ENCODE measurements at regions not wholly inside any gene's neighbourhood (a gene's known extent, or its start where the extent isn't known, plus 50 kb on each side); places are given as distances from the start of the nearest gene placed in this dataset.
"Not testable (repeated sequence)": the region's sequence is repeated elsewhere in the genome, so short reads cannot be mapped to it uniquely, and the experiment has no call there.

GRCh38 chr4:118447397-118447796, 94.6 kb upstream of the PRSS12 start:
- CTCF ChIA-PET; H3K27me3 ChIP-seq (ENCODE audit: control insufficient read depth, insufficient read depth, low read length); H3K18ac ChIP-seq (ENCODE audit: low read depth, low read length); H3K9me1 ChIP-seq (ENCODE audit: insufficient read depth, low read length); H3K23ac ChIP-seq (ENCODE audit: low read depth, low read length); H3K4ac ChIP-seq (ENCODE audit: low read depth, low read length); H4K8ac ChIP-seq (ENCODE audit: low read depth in 2 of 2, low read length in 2 of 2); DNase-seq; H2BK15ac ChIP-seq (ENCODE audit: low read depth, low read length); H4K91ac ChIP-seq (ENCODE audit: insufficient read depth, low read depth, low read length); H3K14ac ChIP-seq (replicated peaks; ENCODE audit: low read depth, low read length); H3K9me3 ChIP-seq (ENCODE audit: control insufficient read depth, insufficient read depth, low read length); ATAC-seq (ENCODE audit: low read depth); in situ Hi-C loops (cut with MboI; ENCODE audit: low sequenced_read_pairs); H2BK120ac ChIP-seq (ENCODE audit: low read depth, low read length); H3K4me1 ChIP-seq (ENCODE audit: control insufficient read depth, insufficient read depth, low read length); H3K79me1 ChIP-seq (ENCODE audit: low read depth in 1 of 2, low read length in 2 of 2); H2AK9ac ChIP-seq (replicated peaks; ENCODE audit: low read depth, low read length, poor library complexity); H2AK5ac ChIP-seq (ENCODE audit: low read depth, low read length); H2BK20ac ChIP-seq (ENCODE audit: low read depth, low read length); H3K9ac ChIP-seq (ENCODE audit: low read depth, low read length); H2AFZ ChIP-seq (replicated peaks; ENCODE audit: low read length, poor library complexity); POLR2A ChIA-PET (ENCODE audit: unreplicated experiment); H4K20me1 ChIP-seq (ENCODE audit: insufficient read depth, low read length); H3K27ac ChIP-seq (ENCODE audit: insufficient read depth, low read length); H3K4me2 ChIP-seq (ENCODE audit: low read depth, low read length); H2BK5ac ChIP-seq (ENCODE audit: low read depth, low read length, poor library complexity, severe bottlenecking); H4K5ac ChIP-seq (ENCODE audit: low read depth, low read length); dilution Hi-C loops (cut with HindIII; ENCODE audit: low sequenced_read_pairs, unreplicated experiment); BruUV-seq (replicated peaks); H3K36me3 ChIP-seq (ENCODE audit: control insufficient read depth, insufficient read depth, low read length); H3K4me3 ChIP-seq (ENCODE audit: insufficient read depth, low read depth, low read length); H3K56ac ChIP-seq (ENCODE audit: extremely low read depth, insufficient read depth, low read length); intact Hi-C loops (cut with micrococcal nuclease): not testable (repeated sequence)
- WGBS, 2 experiments (ENCODE audit: extremely low coverage in 2 of 2, insufficient read length in 1 of 2): 75% methylated on average over 1 of the region's 3 CpGs; no CpG with 5 or more reads in 1 of the 2 experiments

Data from IMR-90 (cell line).